ENCODE measurements at regions not wholly inside any gene's neighbourhood (a gene's known extent, or its start where the extent isn't known, plus 50 kb on each side); places are given as distances from the start of the nearest gene placed in this dataset.

- TF ChIP-seq CTCF (IDR thresholded peaks at IDR 0.05) (no peak), RCOR1 (IDR thresholded peaks at IDR 0.05; ENCODE audit: low read length) (no peak), YY1 (IDR thresholded peaks at IDR 0.05; ENCODE audit: low read depth) (no peak), EP300 (IDR thresholded peaks at IDR 0.05; ENCODE audit: borderline replicate concordance in 1 of 2, low read depth in 1 of 2, low read length in 1 of 2) (no peak), GABPA (IDR thresholded peaks at IDR 0.05; ENCODE audit: low read depth) (no peak), FOXJ3 (CRISPR knock-in tag; IDR thresholded peaks at IDR 0.05) (no peak), USF1 (IDR thresholded peaks at IDR 0.05; ENCODE audit: borderline replicate concordance, low read depth) (no peak), POLR2AphosphoS5 (IDR thresholded peaks at IDR 0.05; ENCODE audit: low read depth, low read length) (no peak), CHD2 (IDR thresholded peaks at IDR 0.05; ENCODE audit: low read length, partially characterized antibody) (no peak), PBX3 (IDR thresholded peaks at IDR 0.05) (no peak)
- TF ChIP-seq, protein P1, sequence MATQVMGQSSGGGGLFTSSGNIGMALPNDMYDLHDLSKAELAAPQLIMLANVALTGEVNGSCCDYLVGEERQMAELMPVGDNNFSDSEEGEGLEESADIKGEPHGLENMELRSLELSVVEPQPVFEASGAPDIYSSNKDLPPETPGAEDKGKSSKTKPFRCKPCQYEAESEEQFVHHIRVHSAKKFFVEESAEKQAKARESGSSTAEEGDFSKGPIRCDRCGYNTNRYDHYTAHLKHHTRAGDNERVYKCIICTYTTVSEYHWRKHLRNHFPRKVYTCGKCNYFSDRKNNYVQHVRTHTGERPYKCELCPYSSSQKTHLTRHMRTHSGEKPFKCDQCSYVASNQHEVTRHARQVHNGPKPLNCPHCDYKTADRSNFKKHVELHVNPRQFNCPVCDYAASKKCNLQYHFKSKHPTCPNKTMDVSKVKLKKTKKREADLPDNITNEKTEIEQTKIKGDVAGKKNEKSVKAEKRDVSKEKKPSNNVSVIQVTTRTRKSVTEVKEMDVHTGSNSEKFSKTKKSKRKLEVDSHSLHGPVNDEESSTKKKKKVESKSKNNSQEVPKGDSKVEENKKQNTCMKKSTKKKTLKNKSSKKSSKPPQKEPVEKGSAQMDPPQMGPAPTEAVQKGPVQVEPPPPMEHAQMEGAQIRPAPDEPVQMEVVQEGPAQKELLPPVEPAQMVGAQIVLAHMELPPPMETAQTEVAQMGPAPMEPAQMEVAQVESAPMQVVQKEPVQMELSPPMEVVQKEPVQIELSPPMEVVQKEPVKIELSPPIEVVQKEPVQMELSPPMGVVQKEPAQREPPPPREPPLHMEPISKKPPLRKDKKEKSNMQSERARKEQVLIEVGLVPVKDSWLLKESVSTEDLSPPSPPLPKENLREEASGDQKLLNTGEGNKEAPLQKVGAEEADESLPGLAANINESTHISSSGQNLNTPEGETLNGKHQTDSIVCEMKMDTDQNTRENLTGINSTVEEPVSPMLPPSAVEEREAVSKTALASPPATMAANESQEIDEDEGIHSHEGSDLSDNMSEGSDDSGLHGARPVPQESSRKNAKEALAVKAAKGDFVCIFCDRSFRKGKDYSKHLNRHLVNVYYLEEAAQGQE (IDR thresholded peaks at IDR 0.05; ENCODE audit: low read depth, low read length), result no peak
Observed at GRCh38 chr5:106417163-106417562, 1253.6 kb downstream of the EFNA5 start.
